ENCODE measurements at regions not wholly inside any gene's neighbourhood (a gene's known extent, or its start where the extent isn't known, plus 50 kb on each side); places are given as distances from the start of the nearest gene placed in this dataset.

- no peak for DNase-seq (ENCODE audit: low read depth in 1 of 2, low spot score in 1 of 2)
- H3K27ac ChIP-seq: no peak overlapping the region
- ChIA-PET POLR2A (no interaction called here), CTCF (interaction anchor here (0.7 kb wide), 1 partner anchor 25 kb away, joined by 3 read pairs; no protein-coding TSS in a partner anchor)
- WGBS (ENCODE audit: missing lambda C conversion rate): 38% methylated on average over 1 of the region's 1 CpG
- H3K9me3 ChIP-seq: no peaks in the 10 kb centered on the region
- TF ChIP-seq POLR2A (IDR thresholded peaks at IDR 0.05; ENCODE audit: low read length) (no peak), EHMT2 (IDR thresholded peaks at IDR 0.05; ENCODE audit: low read depth) (no peak), SMC3 (IDR thresholded peaks at IDR 0.05) (no peak), BHLHE40 (IDR thresholded peaks at IDR 0.05; ENCODE audit: low read depth, low read length) (no peak), HOXB5 (CRISPR knock-in tag; IDR thresholded peaks at IDR 0.05) (no peak), ZC3H11A (IDR thresholded peaks at IDR 0.05) (no peak), MAZ (IDR thresholded peaks at IDR 0.05; ENCODE audit: borderline replicate concordance, low read depth, low read length) (no peak), FOXS1 (CRISPR knock-in tag; IDR thresholded peaks at IDR 0.05) (no peak), NFE2L2 (conservative IDR thresholded peaks at IDR 0.05; ENCODE audit: low read length) (no peak), RNF2 (IDR thresholded peaks at IDR 0.05; ENCODE audit: borderline replicate concordance, low read depth) (no peak), POLR2AphosphoS2 (conservative IDR thresholded peaks at IDR 0.05; ENCODE audit: low read length) (no peak), TP53 (CRISPR knock-in tag; IDR thresholded peaks at IDR 0.05) (no peak), FOSL2 (IDR thresholded peaks at IDR 0.05) (no peak), FOSL2 (CRISPR knock-in tag; IDR thresholded peaks at IDR 0.05) (no peak), ZSCAN20 (CRISPR knock-in tag; IDR thresholded peaks at IDR 0.05) (no peak), RARB (CRISPR knock-in tag; IDR thresholded peaks at IDR 0.05) (no peak), EHF (CRISPR knock-in tag; IDR thresholded peaks at IDR 0.05) (no peak), HEYL (CRISPR knock-in tag; IDR thresholded peaks at IDR 0.05) (no peak), ATOH8 (CRISPR knock-in tag; IDR thresholded peaks at IDR 0.05; ENCODE audit: low read depth) (no peak)
- no peak for ATAC-seq
- no peak for FAIRE-seq
- no peak overlapping the region for H3K4me3 ChIP-seq
- no peak overlapping the region for H3K4me2 ChIP-seq
- H3K4me1 ChIP-seq: no peaks in the 10 kb centered on the region
Measured at GRCh38 chr1:216805953-216806352, 82.7 kb upstream of the ESRRG start.

- peak in 1 of 2 experiments; percentile 2 for DNase-seq (ENCODE audit: low read depth in 1 of 2, low spot score in 1 of 2)
- ChIA-PET CTCF (no interaction called here), POLR2A (no interaction called here)
- Histone ChIP-seq H3K4me1 (no peaks in the 10 kb centered on the region), H3K9me3 (no peaks in the 10 kb centered on the region), H3K27ac (no peak overlapping the region), H3K4me2 (no peak overlapping the region), H3K4me3 (no peak overlapping the region)
- no peak for FAIRE-seq
- no peak for TF ChIP-seq FOSB (CRISPR knock-in tag; IDR thresholded peaks at IDR 0.05)
- 8% methylated on average over 5 of the region's 5 CpGs for WGBS (ENCODE audit: missing lambda C conversion rate)
- ATAC-seq: no peak
Measured at GRCh38 chr1:216805233-216805632, 82.0 kb upstream of the ESRRG start.

GRCh38 chr1:216804111-216804510, 80.9 kb upstream of the ESRRG start:
- Histone ChIP-seq H3K4me3 (no peak overlapping the region), H3K9me3 (no peaks in the 10 kb centered on the region), H3K4me1 (no peaks in the 10 kb centered on the region), H3K4me2 (no peak overlapping the region), H3K27ac (no peak overlapping the region)
- ChIA-PET CTCF (no interaction called here), POLR2A (no interaction called here)
- no peak for ATAC-seq
- 33% methylated on average over 7 of the region's 7 CpGs for WGBS (ENCODE audit: missing lambda C conversion rate)
- no peak for DNase-seq (ENCODE audit: low read depth in 1 of 2, low spot score in 1 of 2)
- FAIRE-seq: no peak
- TF ChIP-seq ZC3H11A (IDR thresholded peaks at IDR 0.05) (no peak), PBX3 (IDR thresholded peaks at IDR 0.05) (no peak), NPAS2 (CRISPR knock-in tag; IDR thresholded peaks at IDR 0.05; ENCODE audit: borderline replicate concordance) (no peak), ZNF302 (CRISPR knock-in tag; IDR thresholded peaks at IDR 0.05) (no peak), GATA3 (IDR thresholded peaks at IDR 0.05; ENCODE audit: borderline replicate concordance) (no peak), HMGXB4 (CRISPR knock-in tag; IDR thresholded peaks at IDR 0.05; ENCODE audit: borderline replicate concordance) (no peak), SMC3 (IDR thresholded peaks at IDR 0.05) (no peak), E2F6 (IDR thresholded peaks at IDR 0.05; ENCODE audit: borderline replicate concordance, low read depth) (no peak), HES2 (IDR thresholded peaks at IDR 0.05) (no peak), BHLHE40 (IDR thresholded peaks at IDR 0.05; ENCODE audit: low read depth, low read length) (no peak), CHD4 (IDR thresholded peaks at IDR 0.05; ENCODE audit: borderline replicate concordance) (no peak), CEBPB (IDR thresholded peaks at IDR 0.05) (no peak), MAFK (IDR thresholded peaks at IDR 0.05; ENCODE audit: partially characterized antibody) (no peak), CBX8 (IDR thresholded peaks at IDR 0.05) (no peak), NFE2L2 (conservative IDR thresholded peaks at IDR 0.05; ENCODE audit: low read length) (no peak), EHMT2 (IDR thresholded peaks at IDR 0.05; ENCODE audit: low read depth) (no peak), NR3C1 (IDR thresholded peaks at IDR 0.05) (no peak), FOSL2 (IDR thresholded peaks at IDR 0.05) (no peak), FOSL2 (CRISPR knock-in tag; IDR thresholded peaks at IDR 0.05) (no peak), KDM1A (IDR thresholded peaks at IDR 0.05; ENCODE audit: low read depth) (no peak)

Data from A549 (cell line).